ENCODE measurements at regions not wholly inside any gene's neighbourhood (a gene's known extent, or its start where the extent isn't known, plus 50 kb on each side); places are given as distances from the start of the nearest gene placed in this dataset.
"Not testable (repeated sequence)": the region's sequence is repeated elsewhere in the genome, so short reads cannot be mapped to it uniquely, and the experiment has no call there.

- not testable (repeated sequence) for TF ChIP-seq POLR2A, CTCF (IDR thresholded peaks at IDR 0.05)
Observed at GRCh38 chrX:1847000-1847399, 232.1 kb downstream of the ASMT start.

Measured in Peyer's patch (tissue), 4 donors.